ENCODE measurements at regions not wholly inside any gene's neighbourhood (a gene's known extent, or its start where the extent isn't known, plus 50 kb on each side); places are given as distances from the start of the nearest gene placed in this dataset.
"Not testable (repeated sequence)": the region's sequence is repeated elsewhere in the genome, so short reads cannot be mapped to it uniquely, and the experiment has no call there.

DNA sequence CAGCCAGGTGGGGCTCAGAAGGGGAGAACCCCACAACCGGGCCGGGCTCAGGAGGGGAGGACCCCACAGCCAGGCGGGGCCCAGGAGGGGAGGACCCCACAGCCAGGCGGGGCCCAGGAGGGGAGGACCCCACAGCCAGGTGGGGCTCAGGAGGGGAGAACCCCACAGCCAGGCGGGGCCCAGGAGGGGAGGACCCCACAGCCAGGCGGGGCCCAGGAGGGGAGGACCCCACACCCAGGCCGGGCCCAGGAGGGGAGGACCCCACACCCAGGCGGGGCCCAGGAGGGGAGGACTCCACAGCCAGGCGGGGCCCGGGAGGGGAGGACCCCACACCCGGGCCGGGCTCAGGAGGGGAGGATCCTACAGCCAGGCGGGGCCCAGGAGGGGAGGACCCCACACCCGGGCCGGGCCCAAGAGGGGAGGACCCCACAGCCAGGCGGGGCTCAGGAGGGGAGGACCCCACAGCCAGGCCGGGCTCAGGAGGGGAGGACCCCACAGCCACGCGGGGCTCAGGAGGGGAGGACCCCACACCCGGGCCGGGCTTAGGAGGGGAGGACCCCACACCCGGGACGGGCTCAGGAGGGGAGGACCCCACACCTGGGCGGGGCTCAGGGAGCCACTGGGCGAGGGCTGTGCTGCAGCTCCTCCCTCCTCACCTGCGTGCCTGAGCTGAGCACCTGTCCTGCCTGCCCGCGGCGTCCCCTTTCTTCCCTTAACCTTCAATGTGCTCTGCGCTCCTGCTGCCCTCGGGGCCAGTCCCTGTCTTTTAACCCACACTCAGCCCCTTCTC, 131.4 kb downstream of the IGLL1 start:
- not testable (repeated sequence) for TF ChIP-seq CTCF (IDR thresholded peaks at IDR 0.05; ENCODE audit: insufficient read depth, low read length, poor library complexity, severe bottlenecking); EZH2phosphoT487 (conservative IDR thresholded peaks at IDR 0.05; ENCODE audit: low read length)
